Peyer's patch (tissue), 4 donors: ENCODE measurements at regions not wholly inside any gene's neighbourhood (a gene's known extent, or its start where the extent isn't known, plus 50 kb on each side); places are given as distances from the start of the nearest gene placed in this dataset.

Experiments used
- CTCF ChIP-seq, 6 experiments: fragments of 450-650 bp in 4 of 6; fragments of 200-600 bp in 2 of 6; sonication (generic) in 1 of 6; IDR thresholded peaks; one replicate each; pipeline ENCODE4 v1.5.1; 2017 to 2019; ENCODE audit warnings: antibody characterized with exemption in 6 of 6, mild to moderate bottlenecking in 3 of 6, moderate library complexity in 1 of 6
- POLR2A ChIP-seq, 2 donors: fragments of 450-650 bp; IDR thresholded peaks; one replicate each; pipeline ENCODE4 v1.5.1; 2017; ENCODE audit warnings: antibody characterized with exemption in 2 of 2, mild to moderate bottlenecking in 2 of 2, moderate library complexity in 2 of 2

- TF ChIP-seq CTCF (IDR thresholded peaks at IDR 0.05) = no peak
- no peak for TF ChIP-seq POLR2A (IDR thresholded peaks at IDR 0.05)
These were observed 135.6 kb upstream of the SLC22A23 start for GRCh38 chr6:3592371-3592941.
